CD4-positive, alpha-beta T cell (primary cell): ENCODE measurements at regions not wholly inside any gene's neighbourhood (a gene's known extent, or its start where the extent isn't known, plus 50 kb on each side); places are given as distances from the start of the nearest gene placed in this dataset.

Experiments used
- ATAC-seq: fragments of 200-7000 bp; cut with Tn5 transposase; one replicate; pipeline ENCODE4 v1.10.0; 2022; ENCODE audit warnings: mild to moderate bottlenecking; ENCODE audit not compliant: poor library complexity
- CTCF ChIA-PET: fragments of 350-600 bp; sonication (Branson Sonifier 250); formaldehyde crosslinking; loops from one replicate; lab custom pipeline; 2021; ENCODE audit warnings: antibody characterized with exemption, inconsistent platforms; lab: Charles Lee
- POLR2A ChIA-PET: fragments of 350-600 bp; sonication (Branson Sonifier 250); formaldehyde crosslinking; loops from one replicate; lab custom pipeline; 2021; ENCODE audit warnings: antibody characterized with exemption, inconsistent platforms; lab: Charles Lee
- DNase-seq, 14 experiments: peaks; one replicate each; pipeline ENCODE4 v3.0.0-alpha.2; 2013 to 2020; ENCODE audit warnings: mixed read lengths in 2 of 14
- H3K27ac ChIP-seq, 2 donors: one replicate each; pipeline versions ENCODE4 v1.5.1 to v1.7.0; 2013; ENCODE audit warnings: low read length in 2 of 2, low read depth in 1 of 2, mild to moderate bottlenecking in 1 of 2
- H3K27me3 ChIP-seq, 2 experiments: 1 replicate in 1 of 2; 2 replicates in 1 of 2; pipeline versions ENCODE4 v1.6.1 to v1.7.0; 2013; ENCODE audit warnings: low read length in 2 of 2, control low read depth in 1 of 2, mild to moderate bottlenecking in 1 of 2, moderate library complexity in 1 of 2; ENCODE audit not compliant: insufficient read depth in 2 of 2, control insufficient read depth in 1 of 2
- H3K36me3 ChIP-seq: one replicate; pipeline ENCODE4 v1.6.1; 2013; ENCODE audit warnings: low read length, control low read depth; ENCODE audit not compliant: insufficient read depth
- H3K4me1 ChIP-seq: one replicate; pipeline ENCODE4 v1.6.1; 2013; ENCODE audit warnings: low read length, control low read depth; ENCODE audit not compliant: insufficient read depth
- H3K4me3 ChIP-seq: one replicate; pipeline ENCODE4 v1.5.1; 2013; ENCODE audit warnings: mild to moderate bottlenecking, low read length, moderate library complexity
- H3K9me3 ChIP-seq, 2 experiments: 1 replicate in 1 of 2; 2 replicates in 1 of 2; pipeline versions ENCODE4 v1.6.1 to v1.7.0; 2013; ENCODE audit warnings: low read length in 2 of 2, mild to moderate bottlenecking in 2 of 2, control low read depth in 1 of 2, moderate library complexity in 1 of 2; ENCODE audit not compliant: control insufficient read depth in 1 of 2, insufficient read depth in 1 of 2
- H3K27ac Mint-ChIP-seq: one replicate; pipeline ENCODE4 v1.8.0; 2020; ENCODE audit warnings: mixed read lengths
- H3K27me3 Mint-ChIP-seq: one replicate; pipeline ENCODE4 v1.8.0; 2021; ENCODE audit warnings: mixed read lengths
- H3K36me3 Mint-ChIP-seq: one replicate; pipeline ENCODE4 v1.8.0; 2021; ENCODE audit warnings: low read depth, mixed read lengths
- H3K4me1 Mint-ChIP-seq: one replicate; pipeline ENCODE4 v1.8.0; 2021; ENCODE audit warnings: low read depth, mixed read lengths
- H3K4me3 Mint-ChIP-seq: one replicate; pipeline ENCODE4 v1.8.0; 2020; ENCODE audit warnings: mild to moderate bottlenecking, mixed read lengths
- H3K9me3 Mint-ChIP-seq: one replicate; pipeline ENCODE4 v1.8.0; 2020; ENCODE audit warnings: mixed read lengths
- CTCF ChIP-seq: fragments of 200-600 bp; IDR thresholded peaks from one replicate; pipeline ENCODE4 v1.8.0; 2022; ENCODE audit warnings: antibody characterized with exemption, mild to moderate bottlenecking
- intact Hi-C, 2 experiments: fragments of 100-400 bp; cut with DNase I in 1 of 2; cut with micrococcal nuclease in 1 of 2; formaldehyde crosslinking; loops; one replicate each; pipeline versions ENCODE4 v1.15.1 to v1.9.0; 2023 to 2025; cut with DNase I, micrococcal nuclease

GRCh38 chr1:198908995-198909394 is 270.2 kb downstream of the PTPRC start:
- Histone ChIP-seq H3K4me1 (no peaks in the 10 kb centered on the region), H3K4me3 (no peak overlapping the region), H3K27ac (no peak overlapping the region), H3K36me3 (no peaks in the 10 kb centered on the region), H3K9me3 (no peaks in the 10 kb centered on the region), H3K27me3 (no peaks in the 10 kb centered on the region)
- ChIA-PET CTCF (no interaction called here), POLR2A (interaction anchor here (1.2 kb wide), 1 partner anchor 28 kb away, joined by 3 read pairs; no protein-coding TSS in a partner anchor)
- no peaks in the 10 kb centered on the region for H3K27me3 Mint-ChIP-seq
- peaks cover 4% of the 10 kb centered on the region for H3K36me3 Mint-ChIP-seq
- no peak for TF ChIP-seq CTCF
- no peak overlapping the region for H3K4me3 Mint-ChIP-seq
- no peak overlapping the region for H3K27ac Mint-ChIP-seq
- no peaks in the 10 kb centered on the region for H3K9me3 Mint-ChIP-seq
- intact Hi-C loops: loop anchor here in 1 of 2 experiments (10.0 kb wide), 1 partner anchor 46 kb away; no protein-coding TSS in a partner anchor
- peaks cover 39% of the 10 kb centered on the region for H3K4me1 Mint-ChIP-seq
- ATAC-seq (no peak), DNase-seq (no peak)

- no peak for TF ChIP-seq CTCF
- DNase-seq (no peak), ATAC-seq (no peak)
- Mint-ChIP-seq H3K9me3 (no peaks in the 10 kb centered on the region), H3K27ac (no peak overlapping the region), H3K27me3 (no peaks in the 10 kb centered on the region), H3K4me1 (peaks cover 41% of the 10 kb centered on the region), H3K36me3 (no peaks in the 10 kb centered on the region), H3K4me3 (no peak overlapping the region)
- H3K9me3 ChIP-seq: no peaks in the 10 kb centered on the region
- no peaks in the 10 kb centered on the region for H3K27me3 ChIP-seq
- no peak overlapping the region for H3K4me3 ChIP-seq
- intact Hi-C loops: loop anchor here in 1 of 2 experiments (10.0 kb wide), 1 partner anchor 45 kb away; no protein-coding TSS in a partner anchor
- CTCF ChIA-PET: interaction anchor here (0.6 to 1.0 kb wide), 3 partner anchors 9 to 86 kb away, joined by 3 to 4 read pairs (median 3); no protein-coding TSS in a partner anchor
- no peaks in the 10 kb centered on the region for H3K36me3 ChIP-seq
- POLR2A ChIA-PET: no interaction called here
- no peaks in the 10 kb centered on the region for H3K4me1 ChIP-seq
- H3K27ac ChIP-seq: no peak overlapping the region
These were observed 271.1 kb downstream of the PTPRC start for GRCh38 chr1:198909973-198910372.

- H3K36me3 Mint-ChIP-seq: no peaks in the 10 kb centered on the region
- no peak overlapping the region for H3K27ac ChIP-seq
- no peak overlapping the region for H3K4me3 Mint-ChIP-seq
- ATAC-seq (no peak), DNase-seq (no peak)
- H3K27me3 Mint-ChIP-seq: no peaks in the 10 kb centered on the region
- intact Hi-C loops: no loop called here
- CTCF ChIA-PET: interaction anchor here (1.0 to 1.4 kb wide), 2 partner anchors 10 to 13 kb away, joined by 3 read pairs; no protein-coding TSS in a partner anchor
- no peaks in the 10 kb centered on the region for H3K4me1 ChIP-seq
- H3K27ac Mint-ChIP-seq: no peak overlapping the region
- TF ChIP-seq CTCF: no peak
- H3K36me3 ChIP-seq: no peaks in the 10 kb centered on the region
- H3K4me1 Mint-ChIP-seq: peaks cover 43% of the 10 kb centered on the region
- POLR2A ChIA-PET: no interaction called here
- no peaks in the 10 kb centered on the region for H3K9me3 Mint-ChIP-seq
- no peaks in the 10 kb centered on the region for H3K27me3 ChIP-seq
- H3K4me3 ChIP-seq: no peak overlapping the region
- H3K9me3 ChIP-seq: no peaks in the 10 kb centered on the region
These were observed 272.0 kb downstream of the PTPRC start for GRCh38 chr1:198910816-198911215.
